HG03575 (cell line): ENCODE measurements at regions not wholly inside any gene's neighbourhood (a gene's known extent, or its start where the extent isn't known, plus 50 kb on each side); places are given as distances from the start of the nearest gene placed in this dataset.

Experiments
- ATAC-seq: cut with Tn5 transposase; IDR thresholded peaks from one replicate; pipeline ENCODE4 v1.9.1; 2021; ENCODE audit not compliant: unreplicated experiment, insufficient number of reproducible peaks, low FRiP score; ENCODE audit errors: extremely low read depth

- no peak for ATAC-seq
Measured at GRCh38 chr2:19846567-19846966, 55.2 kb downstream of the TTC32 start.

DNA sequence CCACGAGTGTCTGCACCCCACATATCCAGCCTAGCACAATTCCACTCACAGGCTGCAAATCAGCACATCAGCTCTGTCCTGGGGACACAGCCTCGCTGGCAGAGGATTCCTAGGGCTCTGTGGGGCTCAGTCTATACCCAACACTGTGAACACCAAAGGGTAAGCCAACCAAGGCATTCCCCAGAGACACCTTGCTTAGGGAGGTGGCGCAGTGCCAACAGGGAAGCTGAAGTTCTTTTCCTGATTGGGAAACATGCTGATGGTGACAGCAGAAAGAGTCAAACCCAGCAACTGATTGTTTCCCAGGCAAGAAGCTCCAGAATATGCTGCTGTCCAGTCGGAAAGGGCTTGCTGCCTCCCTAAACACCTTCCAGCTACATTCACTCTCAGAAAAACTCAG lies 55.8 kb downstream of the TTC32 start:
- ATAC-seq: no peak

DNA sequence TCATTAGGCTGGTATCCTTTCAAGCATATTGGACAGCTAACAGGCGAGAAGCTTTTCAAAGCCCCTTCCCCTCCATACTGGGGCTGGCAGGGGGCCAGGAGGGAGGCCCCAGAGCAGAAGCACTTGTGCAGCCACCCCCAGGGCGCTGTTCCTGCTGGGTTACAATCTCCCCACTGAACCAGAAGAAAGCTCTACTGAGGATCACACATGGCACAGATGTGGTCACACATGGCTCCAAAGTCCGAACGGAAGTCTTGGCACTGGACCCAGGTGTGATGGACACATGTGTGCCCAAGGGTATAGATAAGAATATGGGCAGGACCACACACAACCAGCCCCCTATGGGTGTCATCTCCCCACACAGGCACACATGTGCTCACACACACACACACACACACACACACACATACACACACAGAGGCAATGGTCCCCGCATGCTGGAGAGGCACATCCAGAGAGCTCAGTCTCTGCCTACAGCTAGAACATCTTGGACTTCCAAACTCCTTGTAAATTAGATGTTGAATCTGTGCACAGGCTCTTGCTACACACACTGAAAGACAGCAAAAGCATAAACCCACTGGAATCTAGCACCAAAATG lies 56.4 kb downstream of the TTC32 start:
- no peak for ATAC-seq

DNA sequence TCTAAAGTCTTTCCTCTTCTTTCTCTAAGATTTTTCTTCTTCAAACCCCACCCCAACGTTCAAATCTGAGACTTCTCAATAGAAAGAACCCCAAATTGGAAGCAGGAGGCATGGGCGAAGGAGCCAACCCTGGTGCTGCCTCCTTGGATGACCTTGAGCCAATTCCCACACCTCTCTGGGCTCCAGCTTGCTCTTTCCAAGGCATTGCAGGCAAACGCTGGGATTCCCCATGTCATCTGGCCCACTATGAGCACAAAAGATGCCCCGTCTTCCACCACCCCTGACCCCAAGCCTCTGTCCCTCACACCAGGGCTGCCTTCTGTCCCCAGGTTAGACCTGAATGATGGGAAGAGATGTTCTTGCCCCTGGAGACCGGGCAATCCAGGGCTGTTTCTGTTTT lies 57.0 kb downstream of the TTC32 start:
- no peak for ATAC-seq

DNA sequence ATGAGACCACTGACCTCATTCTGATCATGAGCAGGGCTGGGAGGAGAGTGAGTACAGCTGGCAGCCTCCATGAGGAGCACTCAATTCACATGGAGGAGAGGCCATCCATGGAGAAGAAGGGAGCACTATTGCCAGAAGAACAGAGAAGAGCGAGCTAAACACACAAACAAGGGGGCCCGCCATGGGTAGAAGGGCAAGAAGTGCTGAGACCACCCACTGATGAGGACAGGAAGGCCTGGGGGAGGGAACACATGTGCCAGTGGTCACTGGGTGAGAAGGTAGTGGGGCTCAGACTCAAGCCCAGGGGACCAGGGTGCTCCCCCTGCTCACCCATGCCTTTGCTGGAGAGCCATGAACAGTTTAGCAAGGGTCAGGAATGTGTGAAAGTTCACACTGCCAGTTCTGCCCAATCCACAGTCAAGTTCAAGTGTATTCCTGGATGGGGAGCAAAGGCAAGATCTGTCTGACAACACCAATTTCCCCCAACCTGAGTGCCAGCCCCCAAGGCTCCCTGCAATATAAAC lies 57.7 kb downstream of the TTC32 start:
- no peak for ATAC-seq

DNA sequence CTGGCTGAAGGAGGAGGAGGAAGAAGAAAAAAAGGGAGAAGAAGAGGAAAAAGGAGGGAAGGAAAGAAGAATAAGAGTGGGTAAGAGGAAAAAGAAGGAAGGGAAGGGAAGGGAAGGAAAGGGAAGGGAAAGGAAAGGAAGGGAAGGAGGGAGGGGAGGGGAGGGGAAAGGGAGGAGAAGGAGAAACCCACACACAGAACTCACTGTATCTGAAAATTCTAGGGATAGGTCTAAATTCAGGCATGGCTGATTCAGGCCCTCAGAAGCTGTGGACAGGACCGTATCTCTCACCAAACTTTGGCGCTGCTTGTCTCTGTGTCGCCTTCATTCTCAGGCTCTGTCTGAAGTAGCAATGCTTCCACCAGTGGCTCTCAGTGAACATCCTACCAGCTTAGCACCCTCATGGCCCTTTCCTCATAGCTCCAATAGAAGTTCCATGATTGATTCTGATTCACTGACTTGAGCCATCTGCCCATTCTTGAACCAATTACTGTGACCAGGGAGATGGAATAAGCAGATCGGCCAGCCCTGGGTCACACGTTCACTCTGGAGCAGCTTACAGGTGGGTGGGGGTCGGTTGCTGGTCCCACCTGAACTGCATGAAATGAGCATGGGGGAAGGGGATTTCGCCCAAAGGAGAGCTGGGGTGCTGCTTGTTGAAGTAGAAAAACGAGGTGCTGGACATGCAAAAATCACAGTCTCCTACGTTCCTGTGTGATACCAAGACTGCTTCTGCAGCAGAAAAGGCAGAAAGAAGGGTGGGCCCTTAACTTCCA lies 59.7 kb downstream of the TTC32 start:
- ATAC-seq: no peak

- no peak for ATAC-seq
Measured at GRCh38 chr2:19839438-19839837, 62.3 kb downstream of the TTC32 start.

DNA sequence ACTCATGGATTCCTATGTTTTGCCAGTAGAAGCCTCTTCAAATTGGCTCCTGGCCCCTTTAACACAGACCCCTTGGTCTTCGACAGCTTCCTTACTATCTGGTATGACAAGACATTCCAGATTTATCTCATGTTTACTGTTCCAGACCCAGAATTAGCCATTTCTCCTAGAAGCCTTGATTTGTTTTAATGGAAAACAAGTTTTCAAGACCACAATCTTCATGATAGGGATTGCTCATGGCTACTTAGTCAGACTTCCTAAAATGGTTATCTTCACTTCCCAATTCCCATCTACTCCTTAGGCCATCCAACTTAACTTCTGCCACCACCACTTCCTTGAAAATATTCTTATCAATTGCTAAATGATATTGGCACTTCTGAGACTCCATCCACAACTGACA lies 63.2 kb downstream of the TTC32 start:
- no peak for ATAC-seq

DNA sequence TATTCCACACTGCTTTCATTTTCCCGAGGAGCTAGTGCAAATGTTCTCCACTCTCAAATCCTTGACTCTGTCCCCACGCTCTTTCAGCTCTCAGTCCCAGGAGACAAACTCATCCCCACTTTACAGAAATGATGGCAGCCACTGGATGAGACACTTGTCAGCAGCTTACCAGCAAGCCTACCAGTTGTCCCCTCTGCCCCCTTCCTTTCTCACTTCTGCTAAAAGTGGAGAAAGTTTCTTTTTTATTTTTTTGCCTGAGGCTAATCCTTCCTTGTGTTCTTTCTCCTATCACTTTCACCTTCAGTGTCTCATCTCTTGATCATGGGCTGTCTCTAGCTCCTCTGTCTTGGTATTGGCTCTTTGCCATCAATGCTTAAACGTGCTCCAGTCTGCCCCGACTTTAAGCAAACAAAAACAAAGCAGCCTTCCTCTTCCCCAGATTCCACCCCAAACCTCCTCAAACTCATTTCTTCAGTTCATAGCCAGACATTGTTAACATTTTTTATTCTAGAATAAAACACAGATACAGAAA lies 64.5 kb downstream of the TTC32 start:
- ATAC-seq: no peak

DNA sequence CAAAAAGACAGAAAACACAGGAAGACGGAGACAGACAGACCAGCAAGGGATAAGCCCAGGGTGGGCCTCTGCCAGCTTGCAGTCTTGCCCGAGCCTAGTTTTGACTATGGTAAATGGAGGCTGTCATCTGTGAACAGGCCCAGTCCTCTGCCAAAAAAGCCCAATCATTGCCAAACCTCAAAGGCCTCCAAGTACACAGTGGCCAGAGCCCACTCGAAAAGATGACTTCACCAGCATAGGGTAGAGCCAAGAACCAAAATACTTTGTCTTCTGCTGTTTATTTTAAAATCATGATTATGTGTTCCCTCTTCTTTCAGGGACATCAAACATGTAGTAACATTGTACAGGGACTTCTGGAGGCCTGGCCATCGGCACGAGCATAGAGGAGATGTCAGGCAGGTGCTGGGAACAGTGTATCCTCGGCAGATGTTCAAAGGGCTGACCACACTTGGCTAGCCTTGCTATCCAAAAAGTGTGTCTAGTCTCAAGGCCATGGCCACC lies 66.0 kb downstream of the TTC32 start:
- no peak for ATAC-seq

DNA sequence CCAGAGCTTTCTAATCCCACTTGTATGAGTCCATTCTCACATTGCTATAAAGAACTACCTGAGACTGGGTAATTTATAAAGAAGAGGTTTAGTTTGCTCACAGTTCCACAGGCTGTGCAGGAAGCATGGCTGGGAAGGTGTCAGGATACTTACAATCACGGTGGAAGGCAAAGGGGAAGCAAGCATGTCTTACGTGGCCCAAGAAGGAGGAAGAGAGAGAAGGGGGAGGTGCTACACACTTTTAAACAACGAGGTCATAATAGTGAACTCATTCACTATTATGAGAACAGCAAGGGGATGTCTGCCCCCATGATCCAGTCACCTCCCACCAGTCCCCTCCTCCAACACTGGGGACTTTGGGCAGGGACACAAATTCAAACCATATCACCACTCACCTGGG lies 67.8 kb downstream of the TTC32 start:
- ATAC-seq: no peak

DNA sequence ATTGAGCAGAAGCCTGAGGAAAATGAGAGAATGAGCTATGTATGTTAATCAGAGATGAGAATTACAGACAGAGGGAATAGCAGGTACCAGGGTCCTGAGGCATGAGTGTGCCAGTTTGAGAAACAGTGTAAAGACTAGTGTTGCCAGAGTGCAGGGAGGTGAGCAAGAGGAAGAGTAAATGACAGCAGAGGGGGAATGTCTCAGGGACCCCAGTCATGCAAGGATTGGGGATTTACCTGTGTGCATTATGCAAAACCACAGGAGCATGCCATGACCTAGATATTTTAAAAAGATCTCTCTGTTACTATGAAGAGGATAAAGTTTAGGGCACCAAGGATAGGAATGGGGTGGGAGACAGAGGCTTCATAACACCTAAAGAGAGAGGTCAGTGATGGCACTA lies 72.1 kb downstream of the TTC32 start:
- no peak for ATAC-seq

- no peak for ATAC-seq
Measured at GRCh38 chr2:19826874-19827273, 74.9 kb downstream of the TTC32 start.

- ATAC-seq: no peak
Measured at GRCh38 chr2:19823507-19823906, 78.3 kb downstream of the TTC32 start.

DNA sequence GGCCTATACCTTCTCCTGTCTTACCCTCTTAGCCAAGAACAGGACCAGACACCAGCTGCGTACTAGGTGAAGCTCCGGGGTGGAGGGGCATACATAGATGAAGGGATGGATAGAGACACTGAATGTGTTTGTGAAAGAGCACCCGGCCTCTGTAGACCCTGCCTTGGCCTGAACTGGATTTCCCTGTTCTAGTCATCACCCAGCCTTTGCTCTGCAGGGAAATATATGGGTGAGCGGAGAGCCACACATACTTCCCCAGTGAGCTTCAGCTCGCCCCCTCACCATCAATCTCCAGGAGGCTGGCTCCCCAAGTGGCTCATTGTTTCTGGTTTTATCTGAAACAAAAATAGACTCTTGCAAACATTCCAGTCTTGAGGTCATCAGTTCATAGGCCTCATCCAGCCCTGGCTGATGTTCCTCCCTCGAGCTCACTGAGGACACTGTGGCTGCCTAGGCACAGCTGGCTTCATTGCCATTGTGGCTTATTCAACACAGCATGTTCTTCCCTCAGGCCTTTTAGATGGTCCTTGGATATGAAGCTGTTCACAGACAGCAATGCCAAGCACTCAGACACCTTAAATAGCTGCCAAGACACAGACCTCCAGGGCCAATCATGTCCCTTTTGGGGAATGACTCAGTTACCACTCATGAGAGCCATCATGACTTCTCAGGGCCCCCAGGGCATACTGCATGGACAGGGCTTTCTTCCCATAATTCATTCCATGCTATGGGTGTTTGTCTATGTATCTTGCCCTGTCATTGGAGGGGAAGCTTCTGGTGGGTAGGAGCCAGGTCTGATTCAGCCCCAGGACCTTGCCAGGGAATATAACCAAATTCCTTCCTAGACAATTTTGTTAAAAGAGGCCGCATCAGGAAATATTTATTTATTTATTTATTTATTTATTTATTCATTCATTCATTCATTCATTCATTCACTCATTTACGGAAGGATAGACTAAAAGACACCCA lies 82.4 kb downstream of the TTC32 start:
- no peak for ATAC-seq

DNA sequence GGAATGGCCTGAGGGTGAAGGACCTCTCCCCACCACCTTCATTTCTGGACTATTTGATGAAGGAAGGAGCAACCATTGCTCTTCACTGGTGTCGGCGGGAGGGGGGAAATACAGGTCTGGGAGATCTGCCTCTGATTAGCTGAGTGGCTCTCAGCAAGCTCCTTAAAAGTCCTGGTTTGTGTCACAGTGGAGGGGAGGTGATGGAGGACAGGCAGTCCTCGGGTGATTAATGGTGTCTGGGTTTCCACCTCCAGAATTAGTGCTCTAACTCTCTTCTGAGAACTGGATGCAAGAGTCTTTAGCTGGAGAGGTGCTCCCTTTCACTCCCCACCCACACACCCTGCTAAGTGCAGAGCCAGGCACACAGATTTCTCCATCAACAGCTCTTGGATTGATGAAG lies 83.2 kb downstream of the TTC32 start:
- no peak for ATAC-seq

DNA sequence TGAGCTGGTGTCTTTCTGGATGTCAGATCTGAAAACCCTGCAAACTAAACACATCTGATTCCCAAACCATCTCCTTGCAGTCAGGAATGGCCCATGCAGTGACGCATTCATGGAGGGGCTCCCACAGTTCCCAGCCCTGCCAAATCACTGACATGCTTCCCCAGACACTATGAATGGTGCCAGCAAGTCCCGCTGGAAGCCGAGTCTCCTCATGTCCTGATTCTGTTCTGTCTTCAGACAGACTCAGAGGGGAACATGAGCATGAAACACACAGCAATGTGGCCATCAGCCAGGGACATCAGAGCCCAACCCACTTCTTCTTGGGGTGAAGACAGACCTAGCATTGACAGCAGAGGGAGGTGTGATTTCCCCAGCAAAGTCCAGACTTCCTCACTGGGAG lies 83.7 kb downstream of the TTC32 start:
- no peak for ATAC-seq

DNA sequence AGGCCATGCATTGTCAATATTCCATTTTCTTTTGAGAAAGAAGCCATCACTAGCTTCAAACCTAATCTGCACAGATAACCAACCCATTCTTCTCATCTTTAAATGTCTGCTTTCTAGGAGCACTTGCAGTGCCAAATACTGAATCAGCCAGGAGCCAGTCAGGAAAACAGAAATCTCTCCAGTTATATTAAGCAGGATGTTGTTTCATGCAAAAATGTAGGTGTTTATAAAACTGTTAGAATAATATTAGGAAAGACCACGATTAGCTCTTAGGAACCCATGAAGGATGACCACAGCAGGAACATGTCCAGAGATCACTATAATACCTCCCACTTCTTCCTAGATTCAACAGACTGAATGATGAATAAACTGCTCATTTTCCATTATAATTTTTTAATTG lies 86.0 kb downstream of the TTC32 start:
- ATAC-seq: no peak

GRCh38 chr2:19812166-19812565 lies 89.6 kb downstream of the TTC32 start:
- ATAC-seq: no peak
